Esophagus mucosa (tissue), 1 donor: ENCODE measurements at regions not wholly inside any gene's neighbourhood (a gene's known extent, or its start where the extent isn't known, plus 50 kb on each side); places are given as distances from the start of the nearest gene placed in this dataset.
A peak's percentile ranks its signal among the peaks of the same experiment; 100 is the strongest.
"Not testable (repeated sequence)": the region's sequence is repeated elsewhere in the genome, so short reads cannot be mapped to it uniquely, and the experiment has no call there.

ENCODE experiments used
- ATAC-seq: fragments of 200-7000 bp; cut with Tn5 transposase; one replicate; pipeline ENCODE4 v1.9.1; 2020
- donor health status: DM: yes; HTN: yes; CAD: no.

GRCh38 chr1:82391712-82392111 is 591.0 kb downstream of the ADGRL2 start:
- peak; percentile 32 for ATAC-seq

DNA sequence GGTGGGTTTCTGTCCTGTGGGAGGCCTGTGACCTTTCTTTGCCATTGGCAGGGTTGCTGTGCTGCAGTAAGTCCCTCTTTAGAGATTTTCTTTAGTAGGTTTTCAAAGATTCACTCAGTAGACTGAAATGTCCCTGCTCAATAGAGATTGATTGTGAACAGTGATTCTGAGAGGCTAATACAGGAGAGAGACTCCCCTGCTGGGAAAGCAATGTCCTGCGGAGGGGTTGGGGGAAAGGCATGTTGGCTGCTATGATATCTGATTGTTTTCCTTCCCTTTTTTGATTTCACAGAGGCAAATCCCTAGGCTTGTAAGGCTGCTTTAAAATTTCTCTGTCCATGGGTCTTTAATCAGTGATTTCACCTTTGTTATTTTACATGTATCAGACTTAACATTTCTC is 589.9 kb downstream of the ADGRL2 start:
- ATAC-seq: no peak

DNA sequence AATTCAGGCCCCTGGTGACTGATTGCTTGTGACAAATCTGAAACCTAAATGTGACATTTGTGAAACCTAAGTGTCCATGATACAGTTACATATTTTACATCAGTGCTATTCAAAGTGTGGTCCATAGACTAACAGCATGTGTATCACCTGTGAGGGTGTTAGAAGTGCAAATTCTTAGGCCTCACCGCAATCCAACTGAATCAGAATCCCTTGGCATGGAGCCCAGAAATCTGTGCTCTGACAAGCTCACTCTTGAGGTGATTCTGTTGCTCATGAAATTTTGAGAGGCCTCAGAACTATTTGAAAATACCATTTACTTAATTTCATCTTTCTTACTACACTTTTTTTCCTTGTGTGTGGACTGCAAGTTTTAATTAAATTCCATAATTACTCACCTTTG is 587.9 kb downstream of the ADGRL2 start:
- ATAC-seq: peak; percentile 73

DNA sequence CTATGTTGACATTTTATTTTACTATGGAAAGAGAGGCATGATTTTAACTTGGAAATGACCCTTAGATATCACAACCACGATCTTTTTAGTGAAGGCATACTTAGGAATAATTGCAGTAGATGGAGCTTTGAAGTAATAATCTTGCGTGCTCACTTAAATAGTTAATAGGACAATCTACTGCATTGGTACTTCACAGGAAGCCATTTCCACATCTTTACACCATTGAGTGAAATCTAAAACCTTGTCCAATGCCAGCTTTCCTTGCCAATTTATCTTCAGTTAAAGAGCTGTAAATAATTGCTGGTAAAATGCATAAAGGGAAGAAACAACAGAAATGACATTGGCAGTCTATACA is 586.3 kb downstream of the ADGRL2 start:
- no peak for ATAC-seq

GRCh38 chr1:82386365-82387011 is 585.8 kb downstream of the ADGRL2 start:
- no peak for ATAC-seq

DNA sequence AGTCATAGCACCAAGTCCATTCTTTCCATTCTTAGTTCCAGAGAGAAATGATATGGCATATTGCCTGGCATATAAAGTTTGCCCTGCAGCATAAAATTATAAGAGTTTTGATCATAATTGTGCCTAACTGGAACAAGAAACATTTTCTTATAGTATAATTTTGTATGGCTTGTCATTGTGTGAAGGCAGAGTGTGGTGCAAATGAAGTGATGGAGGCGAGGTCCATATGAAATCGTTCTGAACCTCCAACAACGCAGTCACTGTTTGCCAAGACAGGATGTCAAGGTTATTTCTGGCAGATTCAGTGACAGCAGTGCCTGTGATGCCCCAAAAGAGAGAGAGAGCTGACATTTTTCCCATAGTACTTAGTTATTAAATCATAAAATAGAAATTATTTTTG is 584.0 kb downstream of the ADGRL2 start:
- no peak for ATAC-seq

- ATAC-seq: peak; percentile 86
Measured at GRCh38 chr1:82377201-82377884, 576.6 kb downstream of the ADGRL2 start.

DNA sequence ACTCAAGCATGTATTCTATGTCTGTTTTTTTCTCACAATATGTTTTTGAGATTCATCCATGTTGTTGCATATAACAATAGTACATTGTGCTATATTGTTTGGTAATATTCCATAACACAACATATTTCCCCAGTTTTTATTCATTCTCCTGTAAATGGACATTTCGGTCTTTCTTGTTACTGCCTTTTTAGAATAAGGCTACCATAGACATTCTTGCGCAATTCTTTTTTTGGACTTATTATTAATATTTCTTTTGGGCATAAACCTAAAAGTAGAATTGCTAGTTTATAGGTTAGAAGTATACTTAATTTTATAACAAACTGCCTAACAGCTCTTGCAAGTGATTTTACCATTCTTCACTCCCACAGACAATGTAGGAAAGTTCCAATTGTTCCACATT is 573.0 kb downstream of the ADGRL2 start:
- no peak for ATAC-seq

- peak; percentile 18 for ATAC-seq
Measured at GRCh38 chr1:82371844-82372498, 571.2 kb downstream of the ADGRL2 start.

DNA sequence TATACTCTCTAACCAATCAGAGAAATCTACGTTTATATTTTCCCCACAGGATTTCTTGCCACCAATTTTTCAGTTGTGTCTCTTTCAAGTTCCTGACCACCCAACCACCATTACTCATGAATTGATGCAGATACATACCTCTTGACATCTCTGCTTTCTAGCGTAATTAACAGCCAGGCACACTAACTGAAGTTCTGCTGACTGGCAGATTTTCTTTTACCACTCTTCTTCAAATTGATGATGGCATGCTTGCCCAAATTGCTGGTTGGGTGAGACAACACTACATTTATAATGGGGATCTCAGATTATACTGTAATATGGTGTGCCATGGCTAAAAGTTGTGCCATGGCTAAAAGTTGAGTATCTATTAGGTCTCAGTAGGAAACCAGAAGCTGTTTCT is 566.7 kb downstream of the ADGRL2 start:
- no peak for ATAC-seq

DNA sequence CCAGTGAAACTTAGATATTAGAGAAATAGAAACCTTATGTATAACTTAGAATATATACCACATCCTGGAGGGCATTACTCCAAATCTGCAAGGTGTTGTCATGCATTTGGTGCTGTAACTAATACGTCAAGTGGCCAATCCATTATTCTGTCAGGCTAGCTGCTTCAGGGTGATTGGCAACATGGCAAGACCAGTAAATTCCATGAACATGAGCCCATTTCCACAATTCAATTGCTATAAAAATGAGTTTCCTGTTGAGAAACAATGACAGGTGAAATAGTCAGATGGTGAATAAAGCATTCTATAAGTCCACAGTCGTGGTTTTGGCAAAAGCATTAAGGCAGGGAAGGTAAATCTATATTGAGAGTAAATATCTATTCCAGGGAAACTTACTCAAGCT is 566.0 kb downstream of the ADGRL2 start:
- no peak for ATAC-seq

GRCh38 chr1:82359541-82359940 is 558.8 kb downstream of the ADGRL2 start:
- not testable (repeated sequence) for ATAC-seq

- not testable (repeated sequence) for ATAC-seq
Measured at GRCh38 chr1:82358706-82359105, 558.0 kb downstream of the ADGRL2 start.

GRCh38 chr1:82354546-82354945 is 553.8 kb downstream of the ADGRL2 start:
- ATAC-seq: not testable (repeated sequence)

GRCh38 chr1:82348487-82348886 is 547.8 kb downstream of the ADGRL2 start:
- ATAC-seq: no peak

DNA sequence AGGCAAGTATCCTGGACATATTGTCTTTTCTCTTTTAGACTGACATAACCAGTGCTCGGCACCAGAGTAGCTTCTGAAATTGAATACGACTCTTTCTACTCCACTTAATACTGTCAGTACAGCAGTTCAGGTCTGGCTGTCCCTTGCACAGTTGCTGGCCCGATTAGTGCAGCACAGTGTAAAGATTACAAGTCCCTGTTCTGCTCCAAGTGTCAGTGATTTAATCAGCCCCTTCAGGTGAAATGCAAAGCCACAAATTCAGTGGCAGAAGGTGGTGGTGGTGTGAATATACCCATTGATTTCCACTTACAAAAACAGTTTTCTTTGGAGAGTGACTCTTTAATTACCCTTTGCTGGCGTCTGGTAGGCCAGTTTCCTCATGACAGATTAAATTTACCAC is 545.4 kb downstream of the ADGRL2 start:
- no peak for ATAC-seq

DNA sequence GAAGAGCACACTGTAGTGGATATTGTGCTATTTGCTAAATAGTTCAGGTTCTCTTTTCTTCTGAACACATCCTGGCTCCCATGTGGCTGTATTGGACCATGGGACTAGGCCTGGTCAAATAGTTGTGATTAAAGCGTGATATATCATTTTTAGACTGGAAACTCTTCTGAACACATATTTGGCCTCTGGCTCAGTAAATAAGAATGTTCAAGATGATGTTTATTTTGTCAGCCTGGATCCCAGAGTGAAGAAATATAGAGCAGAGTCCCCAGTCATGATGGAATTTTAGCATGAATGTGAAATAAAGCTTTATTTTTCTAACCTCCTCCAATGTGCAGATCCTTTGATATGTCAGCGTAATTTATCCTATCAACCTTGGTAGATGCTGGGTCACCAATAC is 542.6 kb downstream of the ADGRL2 start:
- ATAC-seq: no peak

DNA sequence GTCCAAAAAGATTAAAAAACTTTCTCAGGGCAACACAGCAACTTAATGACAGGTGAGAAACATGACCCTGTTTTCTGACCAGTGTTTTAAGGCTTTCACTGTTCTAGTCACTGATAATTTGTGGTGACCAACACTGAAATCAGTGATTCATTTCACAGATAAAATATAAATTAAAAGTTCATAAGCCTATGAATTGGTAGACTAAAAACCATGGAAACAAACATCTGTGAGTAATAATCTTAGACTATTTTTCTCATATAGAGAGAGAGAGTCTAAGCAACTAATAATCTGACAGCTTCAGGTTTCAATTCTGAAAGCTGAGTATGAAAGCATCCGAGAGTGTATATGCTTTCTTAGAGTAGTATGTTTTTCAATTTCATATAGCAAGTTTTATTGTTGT is 536.9 kb downstream of the ADGRL2 start:
- no peak for ATAC-seq

DNA sequence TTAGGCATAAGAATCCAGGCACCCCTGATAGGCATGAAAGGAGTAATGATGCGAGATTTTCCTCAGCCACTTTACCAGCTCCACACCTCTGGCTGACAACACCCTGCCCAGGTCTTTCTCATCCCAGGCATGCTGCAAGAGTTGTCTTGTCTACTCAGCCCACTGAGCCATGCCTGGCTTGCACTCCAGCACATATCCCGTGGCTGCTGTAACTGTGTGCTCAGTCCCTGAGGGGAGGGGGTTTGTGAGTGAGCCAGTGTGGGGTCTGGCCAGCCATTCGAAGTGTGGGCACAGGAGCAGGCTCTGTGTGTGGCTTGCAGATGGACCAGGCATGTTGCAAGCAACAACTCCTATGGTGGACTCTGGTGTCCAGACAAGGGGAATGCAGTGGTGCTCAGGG is 529.6 kb downstream of the ADGRL2 start:
- ATAC-seq: no peak

GRCh38 chr1:82329226-82329625 is 528.5 kb downstream of the ADGRL2 start:
- ATAC-seq: no peak

GRCh38 chr1:82323144-82323841 is 522.6 kb downstream of the ADGRL2 start:
- ATAC-seq: no peak

GRCh38 chr1:82321794-82322193 is 521.1 kb downstream of the ADGRL2 start:
- no peak for ATAC-seq

GRCh38 chr1:82319546-82319945 is 518.8 kb downstream of the ADGRL2 start:
- no peak for ATAC-seq

GRCh38 chr1:82318921-82319320 is 518.2 kb downstream of the ADGRL2 start:
- no peak for ATAC-seq
